HG03469 (cell line): ENCODE measurements at regions not wholly inside any gene's neighbourhood (a gene's known extent, or its start where the extent isn't known, plus 50 kb on each side); places are given as distances from the start of the nearest gene placed in this dataset.
"Not testable (repeated sequence)": the region's sequence is repeated elsewhere in the genome, so short reads cannot be mapped to it uniquely, and the experiment has no call there.

Experiments used
- ATAC-seq: cut with Tn5 transposase; IDR thresholded peaks from one replicate; pipeline ENCODE4 v1.9.1; 2021; ENCODE audit warnings: mild to moderate bottlenecking, moderate library complexity, moderate number of reproducible peaks; ENCODE audit not compliant: unreplicated experiment

- ATAC-seq = no peak
Measured at GRCh38 chr7:131032786-131033185, 294.9 kb upstream of the MKLN1 start.

GRCh38 chr7:131034166-131034881 is 293.4 kb upstream of the MKLN1 start:
- no peak for ATAC-seq

- ATAC-seq = no peak
Measured at GRCh38 chr7:131035088-131035770, 292.4 kb upstream of the MKLN1 start.

- ATAC-seq = no peak
Measured at GRCh38 chr7:131038153-131038552, 289.5 kb upstream of the MKLN1 start.

- ATAC-seq = no peak
Measured at GRCh38 chr7:131039355-131039762, 288.3 kb upstream of the MKLN1 start.

- ATAC-seq = no peak
Measured at GRCh38 chr7:131039836-131040235, 287.8 kb upstream of the MKLN1 start.

- no peak for ATAC-seq
Measured at GRCh38 chr7:131040467-131040932, 287.2 kb upstream of the MKLN1 start.

- not testable (repeated sequence) for ATAC-seq
Measured at GRCh38 chr7:131041012-131041695, 286.5 kb upstream of the MKLN1 start.

- ATAC-seq = no peak
Measured at GRCh38 chr7:131042269-131043160, 285.2 kb upstream of the MKLN1 start.

- no peak for ATAC-seq
Measured at GRCh38 chr7:131045526-131045925, 282.1 kb upstream of the MKLN1 start.

- ATAC-seq = no peak
Measured at GRCh38 chr7:131046246-131046645, 281.4 kb upstream of the MKLN1 start.

- ATAC-seq = no peak
Measured at GRCh38 chr7:131047651-131048304, 279.9 kb upstream of the MKLN1 start.

GRCh38 chr7:131051304-131051703 is 276.4 kb upstream of the MKLN1 start:
- no peak for ATAC-seq

- ATAC-seq = no peak
Measured at GRCh38 chr7:131052285-131052904, 275.3 kb upstream of the MKLN1 start.

GRCh38 chr7:131056007-131056406 is 271.7 kb upstream of the MKLN1 start:
- no peak for ATAC-seq

- no peak for ATAC-seq
Measured at GRCh38 chr7:131057015-131057793, 270.5 kb upstream of the MKLN1 start.

- ATAC-seq = no peak
Measured at GRCh38 chr7:131057794-131058070, 269.9 kb upstream of the MKLN1 start.

- not testable (repeated sequence) for ATAC-seq
Measured at GRCh38 chr7:131058561-131059288, 269.0 kb upstream of the MKLN1 start.

- not testable (repeated sequence) for ATAC-seq
Measured at GRCh38 chr7:131059401-131059800, 268.3 kb upstream of the MKLN1 start.
